Calu3 (cell line): ENCODE measurements at regions not wholly inside any gene's neighbourhood (a gene's known extent, or its start where the extent isn't known, plus 50 kb on each side); places are given as distances from the start of the nearest gene placed in this dataset.

Experiments used
- BruUV-seq: library from RNA; stranded (reverse); fragments of 400-500 nt; replicated peaks from 2 replicates; lab custom pipeline; 2021; lab: Mats Ljungman, UMichigan
- CTCF ChIA-PET: fragments of 300-600 bp; sonication (Branson Sonifier 250); formaldehyde crosslinking; loops from one replicate; lab custom pipeline; 2022; ENCODE audit warnings: antibody characterized with exemption; lab: Charles Lee
- DNase-seq: peaks from one replicate; pipeline ENCODE4 v3.0.0; 2022
- H3K27ac Mint-ChIP-seq: one replicate; pipeline ENCODE4 v1.8.0; 2022; ENCODE audit warnings: mixed read lengths; ENCODE audit not compliant: unreplicated experiment
- H3K27me3 Mint-ChIP-seq: one replicate; pipeline ENCODE4 v1.8.0; 2022; ENCODE audit warnings: mixed read lengths; ENCODE audit not compliant: unreplicated experiment
- H3K36me3 Mint-ChIP-seq: one replicate; pipeline ENCODE4 v1.8.0; 2022; ENCODE audit warnings: mild to moderate bottlenecking, moderate library complexity, mixed read lengths; ENCODE audit not compliant: insufficient read depth, unreplicated experiment
- H3K4me1 Mint-ChIP-seq: one replicate; pipeline ENCODE4 v1.8.0; 2022; ENCODE audit warnings: mild to moderate bottlenecking, low read depth, mixed read lengths; ENCODE audit not compliant: unreplicated experiment
- H3K4me3 Mint-ChIP-seq: one replicate; pipeline ENCODE4 v1.8.0; 2022; ENCODE audit warnings: mild to moderate bottlenecking, low read depth, moderate library complexity, mixed read lengths; ENCODE audit not compliant: unreplicated experiment
- H3K9me3 Mint-ChIP-seq: one replicate; pipeline ENCODE4 v1.8.0; 2022; ENCODE audit warnings: low read depth, mixed read lengths; ENCODE audit not compliant: unreplicated experiment
- CTCF ChIP-seq: fragments of 200-600 bp; IDR thresholded peaks from one replicate; pipeline ENCODE4 v1.8.0; 2022; ENCODE audit warnings: antibody characterized with exemption; ENCODE audit not compliant: unreplicated experiment
- intact Hi-C: fragments of 100-400 bp; cut with micrococcal nuclease; formaldehyde crosslinking; loops from one replicate; pipeline ENCODE4 v1.10.0; 2022; ENCODE audit not compliant: unreplicated experiment

DNA sequence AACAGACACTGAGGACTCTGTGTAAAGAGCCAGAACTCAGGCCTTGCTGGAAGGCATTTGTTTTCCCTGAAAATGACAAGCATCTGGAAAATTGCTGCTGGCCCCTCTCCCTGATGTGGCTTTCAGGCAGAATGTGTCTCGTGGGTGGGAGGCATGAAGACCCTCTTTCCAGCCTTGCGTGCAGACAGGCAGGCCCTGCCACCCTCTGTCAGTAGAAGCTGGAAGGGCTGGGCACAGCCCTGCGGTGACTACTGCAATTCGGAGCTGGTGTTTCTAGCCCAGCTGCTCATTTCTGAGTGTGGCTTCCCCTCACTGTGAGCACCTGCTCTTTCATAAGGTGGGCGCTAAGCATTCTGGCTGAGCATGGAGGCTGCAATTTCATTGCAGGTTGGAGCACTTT is 349.9 kb downstream of the PTPRU start:
- BruUV-seq, result no TSS peak
- Mint-ChIP-seq H3K4me1 (no peaks in the 10 kb centered on the region), H3K4me3 (no peak overlapping the region), H3K9me3 (no peaks in the 10 kb centered on the region), H3K27ac (no peak overlapping the region), H3K36me3 (no peaks in the 10 kb centered on the region), H3K27me3 (peaks cover 94% of the 10 kb centered on the region)
- DNase-seq, result no peak
- TF ChIP-seq CTCF, result no peak
- CTCF ChIA-PET, result no interaction called here
- intact Hi-C loops, result no loop called here

DNA sequence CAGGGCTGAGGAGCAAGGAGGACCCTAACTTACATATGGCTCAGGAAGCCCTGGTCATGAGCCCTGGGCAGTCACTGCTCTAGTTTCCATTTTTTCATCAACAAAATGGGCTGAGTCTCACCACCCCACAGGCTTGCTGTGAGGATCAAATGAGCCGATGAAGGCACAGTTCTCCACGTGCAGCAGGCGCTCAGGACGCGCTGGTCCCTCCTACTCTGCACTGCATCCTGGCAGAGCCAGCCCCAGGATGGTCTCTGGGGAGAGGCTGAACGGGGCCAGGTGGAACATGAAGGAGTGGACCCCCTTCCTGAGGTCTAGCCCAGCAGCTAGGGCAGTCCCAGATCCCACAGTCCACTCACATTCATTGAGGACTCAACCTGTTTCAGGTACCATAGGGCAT is 349.3 kb downstream of the PTPRU start:
- Mint-ChIP-seq H3K9me3 (no peaks in the 10 kb centered on the region), H3K27me3 (peaks cover 89% of the 10 kb centered on the region), H3K27ac (no peak overlapping the region), H3K4me3 (no peak overlapping the region), H3K36me3 (no peaks in the 10 kb centered on the region), H3K4me1 (no peaks in the 10 kb centered on the region)
- CTCF ChIA-PET, result interaction anchor here (1.2 kb wide), 1 partner anchor 11 kb away, joined by 3 read pairs; no protein-coding TSS in a partner anchor
- no TSS peak for BruUV-seq
- no peak for TF ChIP-seq CTCF
- intact Hi-C loops, result no loop called here
- DNase-seq, result no peak

- intact Hi-C loops, result no loop called here
- Mint-ChIP-seq H3K4me1 (no peaks in the 10 kb centered on the region), H3K36me3 (no peaks in the 10 kb centered on the region), H3K4me3 (no peak overlapping the region), H3K9me3 (no peaks in the 10 kb centered on the region), H3K27ac (no peak overlapping the region), H3K27me3 (peaks cover 84% of the 10 kb centered on the region)
- CTCF ChIA-PET, result interaction anchor here (1.2 kb wide), 1 partner anchor 12 kb away, joined by 3 read pairs; no protein-coding TSS in a partner anchor
- no peak for TF ChIP-seq CTCF
- DNase-seq, result no peak
- no TSS peak for BruUV-seq
Observed at GRCh38 chr1:29585201-29585600, 348.9 kb downstream of the PTPRU start.

DNA sequence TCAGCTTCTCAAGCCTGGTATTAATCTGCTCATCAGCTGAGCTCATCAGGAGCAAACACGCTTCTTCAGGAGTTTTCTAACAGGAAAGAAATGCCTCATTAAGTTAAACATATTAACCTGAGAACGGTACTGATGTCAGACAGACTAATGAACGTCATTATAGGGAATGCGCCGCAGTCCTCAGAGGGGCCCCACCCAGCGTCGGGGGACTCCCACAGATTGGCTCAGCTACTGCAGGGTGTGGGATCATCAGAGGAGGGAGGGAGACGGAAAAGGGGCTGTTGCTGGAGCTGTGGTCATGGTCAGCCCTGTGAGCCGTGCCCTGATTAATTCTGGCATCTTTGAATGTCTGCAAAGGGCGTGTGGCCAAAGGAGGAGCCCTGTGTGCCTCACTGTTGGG is 348.5 kb downstream of the PTPRU start:
- no peak for TF ChIP-seq CTCF
- no peaks in the 10 kb centered on the region for H3K4me1 Mint-ChIP-seq
- CTCF ChIA-PET, result interaction anchor here (1.2 kb wide), 1 partner anchor 12 kb away, joined by 3 read pairs; no protein-coding TSS in a partner anchor
- peaks cover 80% of the 10 kb centered on the region for H3K27me3 Mint-ChIP-seq
- no peak overlapping the region for H3K4me3 Mint-ChIP-seq
- H3K9me3 Mint-ChIP-seq, result no peaks in the 10 kb centered on the region
- no peaks in the 10 kb centered on the region for H3K36me3 Mint-ChIP-seq
- no peak for DNase-seq
- intact Hi-C loops, result no loop called here
- BruUV-seq, result no TSS peak
- H3K27ac Mint-ChIP-seq, result no peak overlapping the region
